Central memory CD8-positive, alpha-beta T cell (primary cell): ENCODE measurements at regions not wholly inside any gene's neighbourhood (a gene's known extent, or its start where the extent isn't known, plus 50 kb on each side); places are given as distances from the start of the nearest gene placed in this dataset.

ENCODE experiments used
- ATAC-seq: fragments of 150-1000 bp; cut with Tn5 transposase; replicated peaks from 2 replicates; pipeline ENCODE4 v1.10.0; 2022; ENCODE audit warnings: mild to moderate bottlenecking, moderate FRiP score, moderate number of reproducible peaks; ENCODE audit not compliant: poor library complexity, severe bottlenecking; ENCODE audit errors: extremely low read depth
- DNase-seq, 2 donors: peaks; one replicate each; pipeline ENCODE4 v3.0.0; 2021; ENCODE audit warnings: low spot score in 2 of 2
- H3K27ac Mint-ChIP-seq: one replicate; pipeline ENCODE4 v1.8.0; 2022; ENCODE audit warnings: low read depth, mild to moderate bottlenecking, moderate library complexity, mixed read lengths
- H3K27me3 Mint-ChIP-seq: one replicate; pipeline ENCODE4 v1.8.0; 2022; ENCODE audit warnings: mixed read lengths
- H3K36me3 Mint-ChIP-seq: one replicate; pipeline ENCODE4 v1.8.0; 2022; ENCODE audit warnings: mild to moderate bottlenecking, moderate library complexity, mixed read lengths; ENCODE audit not compliant: insufficient read depth
- H3K4me1 Mint-ChIP-seq: one replicate; pipeline ENCODE4 v1.8.0; 2022; ENCODE audit warnings: mixed read lengths
- H3K4me3 Mint-ChIP-seq: one replicate; pipeline ENCODE4 v1.8.0; 2022; ENCODE audit warnings: mild to moderate bottlenecking, moderate library complexity, mixed read lengths
- H3K9me3 Mint-ChIP-seq: one replicate; pipeline ENCODE4 v1.8.0; 2022; ENCODE audit warnings: mixed read lengths

- no peak for ATAC-seq
- Mint-ChIP-seq H3K4me1 (no peaks in the 10 kb centered on the region), H3K27me3 (no peaks in the 10 kb centered on the region), H3K36me3 (no peaks in the 10 kb centered on the region), H3K9me3 (no peaks in the 10 kb centered on the region), H3K4me3 (no peak overlapping the region), H3K27ac (no peak overlapping the region)
- DNase-seq, result no peak
Measured at GRCh38 chr13:63551731-63552130, 2136.1 kb upstream of the PCDH20 start.

GRCh38 chr13:63546524-63546923, 2130.9 kb upstream of the PCDH20 start:
- Mint-ChIP-seq H3K4me3 (no peak overlapping the region), H3K4me1 (no peaks in the 10 kb centered on the region), H3K36me3 (no peaks in the 10 kb centered on the region), H3K27me3 (no peaks in the 10 kb centered on the region), H3K9me3 (peaks cover 18% of the 10 kb centered on the region), H3K27ac (no peak overlapping the region)
- no peak for DNase-seq
- ATAC-seq, result no peak

- Mint-ChIP-seq H3K36me3 (no peaks in the 10 kb centered on the region), H3K27me3 (no peaks in the 10 kb centered on the region), H3K4me3 (no peak overlapping the region), H3K4me1 (no peaks in the 10 kb centered on the region), H3K27ac (no peak overlapping the region), H3K9me3 (peaks cover 25% of the 10 kb centered on the region)
- ATAC-seq, result no peak
- DNase-seq, result no peak
Measured at GRCh38 chr13:63542770-63543169, 2127.1 kb upstream of the PCDH20 start.

- H3K36me3 Mint-ChIP-seq, result no peaks in the 10 kb centered on the region
- H3K9me3 Mint-ChIP-seq, result peaks cover 34% of the 10 kb centered on the region
- DNase-seq, result no peak
- no peak overlapping the region for H3K27ac Mint-ChIP-seq
- no peaks in the 10 kb centered on the region for H3K4me1 Mint-ChIP-seq
- no peaks in the 10 kb centered on the region for H3K27me3 Mint-ChIP-seq
- no peak for ATAC-seq
- no peak overlapping the region for H3K4me3 Mint-ChIP-seq
Measured at GRCh38 chr13:63541336-63541735, 2125.7 kb upstream of the PCDH20 start.

- Mint-ChIP-seq H3K4me1 (no peaks in the 10 kb centered on the region), H3K27ac (no peak overlapping the region), H3K4me3 (no peak overlapping the region), H3K27me3 (no peaks in the 10 kb centered on the region), H3K9me3 (peaks cover 28% of the 10 kb centered on the region), H3K36me3 (no peaks in the 10 kb centered on the region)
- ATAC-seq, result no peak
- no peak for DNase-seq
Measured at GRCh38 chr13:63540061-63540460, 2124.4 kb upstream of the PCDH20 start.

GRCh38 chr13:63517371-63517770, 2101.7 kb upstream of the PCDH20 start:
- Mint-ChIP-seq H3K4me3 (no peak overlapping the region), H3K27ac (no peak overlapping the region), H3K9me3 (peaks cover 5% of the 10 kb centered on the region), H3K4me1 (no peaks in the 10 kb centered on the region), H3K36me3 (peaks cover 2% of the 10 kb centered on the region), H3K27me3 (no peaks in the 10 kb centered on the region)
- ATAC-seq, result no peak
- DNase-seq, result no peak

GRCh38 chr13:63516124-63516523, 2100.5 kb upstream of the PCDH20 start:
- peaks cover 5% of the 10 kb centered on the region for H3K9me3 Mint-ChIP-seq
- no peak for DNase-seq
- no peak overlapping the region for H3K4me3 Mint-ChIP-seq
- H3K27me3 Mint-ChIP-seq, result no peaks in the 10 kb centered on the region
- no peak for ATAC-seq
- H3K4me1 Mint-ChIP-seq, result no peaks in the 10 kb centered on the region
- H3K27ac Mint-ChIP-seq, result no peak overlapping the region
- peaks cover 2% of the 10 kb centered on the region for H3K36me3 Mint-ChIP-seq

- H3K27ac Mint-ChIP-seq, result no peak overlapping the region
- H3K4me3 Mint-ChIP-seq, result no peak overlapping the region
- no peaks in the 10 kb centered on the region for H3K27me3 Mint-ChIP-seq
- no peak for DNase-seq
- H3K9me3 Mint-ChIP-seq, result peaks cover 5% of the 10 kb centered on the region
- ATAC-seq, result no peak
- H3K4me1 Mint-ChIP-seq, result no peaks in the 10 kb centered on the region
- H3K36me3 Mint-ChIP-seq, result peaks cover 2% of the 10 kb centered on the region
Measured at GRCh38 chr13:63514886-63515285, 2099.2 kb upstream of the PCDH20 start.

GRCh38 chr13:63512095-63512494, 2096.4 kb upstream of the PCDH20 start:
- no peaks in the 10 kb centered on the region for H3K4me1 Mint-ChIP-seq
- DNase-seq, result no peak
- peaks cover 2% of the 10 kb centered on the region for H3K36me3 Mint-ChIP-seq
- no peak overlapping the region for H3K4me3 Mint-ChIP-seq
- no peak for ATAC-seq
- no peaks in the 10 kb centered on the region for H3K27me3 Mint-ChIP-seq
- no peak overlapping the region for H3K27ac Mint-ChIP-seq
- H3K9me3 Mint-ChIP-seq, result no peaks in the 10 kb centered on the region

- no peak for DNase-seq
- no peak for ATAC-seq
- no peaks in the 10 kb centered on the region for H3K36me3 Mint-ChIP-seq
- H3K9me3 Mint-ChIP-seq, result peaks cover 15% of the 10 kb centered on the region
- no peak overlapping the region for H3K4me3 Mint-ChIP-seq
- no peaks in the 10 kb centered on the region for H3K27me3 Mint-ChIP-seq
- no peak overlapping the region for H3K27ac Mint-ChIP-seq
- no peaks in the 10 kb centered on the region for H3K4me1 Mint-ChIP-seq
Measured at GRCh38 chr13:63501702-63502101, 2086.1 kb upstream of the PCDH20 start.

- DNase-seq, result no peak
- H3K9me3 Mint-ChIP-seq, result peaks cover 15% of the 10 kb centered on the region
- ATAC-seq, result no peak
- no peak overlapping the region for H3K4me3 Mint-ChIP-seq
- H3K4me1 Mint-ChIP-seq, result no peaks in the 10 kb centered on the region
- no peaks in the 10 kb centered on the region for H3K27me3 Mint-ChIP-seq
- H3K36me3 Mint-ChIP-seq, result no peaks in the 10 kb centered on the region
- H3K27ac Mint-ChIP-seq, result no peak overlapping the region
Measured at GRCh38 chr13:63497601-63498000, 2082.0 kb upstream of the PCDH20 start.

GRCh38 chr13:63492604-63493003, 2077.0 kb upstream of the PCDH20 start:
- Mint-ChIP-seq H3K27me3 (no peaks in the 10 kb centered on the region), H3K27ac (no peak overlapping the region), H3K36me3 (no peaks in the 10 kb centered on the region), H3K4me1 (no peaks in the 10 kb centered on the region), H3K4me3 (no peak overlapping the region), H3K9me3 (no peaks in the 10 kb centered on the region)
- ATAC-seq, result no peak
- DNase-seq, result no peak

- ATAC-seq (no peak), DNase-seq (no peak)
- Mint-ChIP-seq H3K27me3 (no peaks in the 10 kb centered on the region), H3K9me3 (peaks cover 13% of the 10 kb centered on the region), H3K36me3 (no peaks in the 10 kb centered on the region), H3K27ac (no peak overlapping the region), H3K4me3 (no peak overlapping the region), H3K4me1 (no peaks in the 10 kb centered on the region)
Measured at GRCh38 chr13:63490149-63490548, 2074.5 kb upstream of the PCDH20 start.

- Mint-ChIP-seq H3K4me3 (no peak overlapping the region), H3K27ac (no peak overlapping the region), H3K9me3 (peaks cover 18% of the 10 kb centered on the region), H3K36me3 (peaks cover 1% of the 10 kb centered on the region), H3K27me3 (no peaks in the 10 kb centered on the region), H3K4me1 (no peaks in the 10 kb centered on the region)
- ATAC-seq (no peak), DNase-seq (no peak)
Measured at GRCh38 chr13:63481334-63481733, 2065.7 kb upstream of the PCDH20 start.
